ENCODE measurements at regions not wholly inside any gene's neighbourhood (a gene's known extent, or its start where the extent isn't known, plus 50 kb on each side); places are given as distances from the start of the nearest gene placed in this dataset.

DNA sequence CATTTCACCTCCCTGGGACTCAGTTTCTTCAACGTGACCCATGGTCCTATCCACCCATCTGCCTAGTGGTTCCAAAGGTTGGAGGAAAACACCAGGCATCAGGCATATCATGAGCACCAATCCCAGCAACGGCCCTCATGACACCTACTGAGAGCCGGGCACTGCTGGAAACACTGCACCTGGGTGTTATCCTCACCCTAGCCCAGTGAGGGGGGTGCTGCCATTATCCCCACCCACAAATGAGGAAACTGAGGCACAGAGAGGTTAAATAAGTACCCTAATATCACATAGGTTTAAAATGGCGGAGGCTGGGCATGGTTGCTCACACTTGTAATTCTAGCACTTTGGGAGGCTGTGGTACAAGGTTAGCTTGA, 206.9 kb downstream of the MATN1 start:
- no peak for DNase-seq (ENCODE audit: low read depth in 1 of 2, low spot score in 1 of 2)

DNA sequence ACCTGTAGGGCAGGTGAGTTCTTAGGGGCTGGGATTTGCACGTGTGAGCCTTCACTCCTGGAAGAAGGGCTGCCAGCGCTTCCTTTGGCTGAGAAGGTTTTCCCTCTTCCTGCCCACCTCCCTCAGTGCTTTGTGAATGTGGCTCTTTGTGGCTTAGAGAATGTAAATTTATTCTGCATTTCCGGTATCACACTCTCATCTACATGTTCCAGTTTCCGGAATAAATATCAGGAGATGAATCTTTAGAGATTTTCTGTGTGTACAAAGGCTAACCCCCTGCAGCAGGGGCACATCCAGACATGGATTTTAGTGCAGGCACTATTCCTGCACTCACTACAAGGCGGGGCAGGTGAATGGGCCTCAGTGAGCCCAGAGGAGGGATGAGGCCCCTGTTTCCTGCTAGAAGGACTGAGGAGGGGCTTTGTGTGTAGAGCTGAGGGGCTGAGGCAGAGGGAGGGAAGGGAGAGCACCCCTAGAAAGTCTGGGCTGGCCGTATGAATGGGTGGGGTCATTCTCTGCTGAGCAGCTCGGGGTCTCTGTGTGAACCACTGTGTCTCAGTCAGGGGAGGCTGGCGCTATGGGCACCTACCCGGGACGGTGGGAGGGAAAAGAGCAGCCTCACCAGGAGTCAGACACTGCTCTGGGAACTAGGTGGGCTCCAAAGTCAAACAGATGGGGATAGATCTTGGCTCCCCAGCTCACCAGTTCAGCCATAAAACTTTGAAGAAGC, 207.5 kb downstream of the MATN1 start:
- DNase-seq (ENCODE audit: low read depth in 1 of 2, low spot score in 1 of 2): no peak

DNA sequence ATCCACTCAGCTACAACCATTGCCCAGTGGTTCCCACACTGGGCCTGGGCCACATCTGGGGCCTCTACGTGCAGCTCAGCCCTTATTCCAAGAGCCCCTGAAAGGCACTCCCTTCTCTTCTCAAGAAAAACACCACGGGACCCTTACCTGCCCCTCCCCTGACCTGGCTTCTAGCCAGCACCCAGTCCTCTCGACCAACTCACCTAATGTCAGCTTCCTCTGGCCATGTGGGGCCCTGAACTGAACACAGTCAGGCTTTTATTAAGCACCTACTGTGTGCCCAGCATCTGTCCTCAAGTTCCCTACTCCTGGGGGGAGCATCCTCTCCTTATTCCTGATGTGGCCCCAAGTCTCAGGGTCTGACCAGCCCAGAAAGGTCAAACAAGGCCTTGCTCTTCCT, 208.4 kb downstream of the MATN1 start:
- no peak for DNase-seq (ENCODE audit: low read depth in 1 of 2, low spot score in 1 of 2)

DNA sequence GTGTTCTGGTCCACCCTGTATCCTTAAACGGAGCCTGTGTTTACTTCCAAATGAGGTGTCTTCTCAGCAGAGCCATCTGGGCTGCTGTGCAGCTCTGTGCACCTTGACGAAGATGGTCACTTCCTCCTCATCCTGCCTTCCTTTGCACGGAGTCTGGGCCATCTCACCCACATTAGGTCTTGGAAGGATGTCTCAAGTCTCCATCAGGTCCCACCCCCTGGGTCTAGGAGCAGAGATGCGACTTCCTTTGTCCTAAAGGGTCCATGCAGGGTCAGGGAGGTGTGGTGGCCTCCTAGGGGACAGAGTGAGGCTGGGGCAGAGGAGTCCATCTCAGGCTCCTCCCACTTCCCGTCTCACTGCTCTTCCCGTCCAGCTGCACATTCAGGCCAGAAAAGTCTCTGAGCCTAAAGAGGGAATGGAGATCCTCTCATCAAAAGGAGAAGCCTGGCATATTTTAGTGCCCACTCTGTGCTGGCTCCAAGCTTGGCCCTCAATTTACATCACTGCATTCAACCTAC, 209.2 kb downstream of the MATN1 start:
- DNase-seq (ENCODE audit: low read depth in 1 of 2, low spot score in 1 of 2): no peak

DNA sequence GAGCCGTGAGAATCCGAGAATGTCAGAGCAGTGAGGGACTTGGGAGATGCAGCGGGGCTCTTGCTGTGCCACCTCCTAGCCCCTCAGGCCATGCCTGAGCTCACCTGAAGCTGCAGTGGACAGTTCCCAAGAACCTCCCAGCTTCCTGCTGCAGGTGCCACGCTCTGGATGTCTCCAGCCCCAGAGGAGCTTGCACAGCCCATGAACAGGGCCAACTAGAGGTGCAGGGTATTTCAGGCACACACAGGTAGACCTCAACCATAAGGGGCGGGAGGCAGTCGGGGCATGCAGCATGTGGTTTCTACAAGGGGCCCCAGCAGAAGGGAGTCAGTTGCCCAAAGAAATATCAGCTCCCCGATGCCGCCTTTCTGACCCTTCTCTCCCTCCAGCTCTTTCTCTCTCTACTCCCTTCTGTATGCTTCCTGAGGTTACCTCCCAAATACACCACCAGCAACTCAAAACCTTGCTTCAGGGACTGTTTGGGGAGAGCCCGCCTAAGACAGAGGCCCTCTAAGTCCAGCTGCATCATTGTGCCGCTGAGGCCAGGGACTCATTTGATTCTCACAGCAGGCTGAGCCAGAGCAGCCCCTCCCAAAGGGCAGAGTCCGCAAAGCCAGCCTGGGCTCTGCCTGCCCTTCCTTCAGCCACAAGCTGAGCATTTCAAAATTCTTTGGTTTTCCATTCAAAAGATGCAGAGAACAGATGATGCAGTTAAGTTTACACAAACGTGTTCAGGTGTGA, 209.8 kb downstream of the MATN1 start:
- DNase-seq (ENCODE audit: low read depth in 1 of 2, low spot score in 1 of 2): no peak

DNA sequence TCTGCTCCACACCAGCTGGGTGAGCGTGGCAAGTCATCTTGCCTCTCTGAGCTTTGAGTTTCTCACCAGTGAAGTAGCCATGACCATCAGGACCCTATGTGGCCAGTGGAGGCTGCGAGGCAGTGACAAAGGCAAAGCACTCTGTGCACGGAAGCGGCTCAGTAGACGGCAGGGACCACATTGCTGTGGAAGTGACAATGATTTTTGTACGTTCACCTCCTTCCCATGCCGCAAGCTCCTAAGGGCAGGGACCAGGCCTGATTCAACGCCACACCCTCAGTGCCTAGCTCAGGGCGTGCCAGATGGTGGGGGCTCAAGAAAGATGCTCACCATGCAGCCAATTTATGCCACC, 210.5 kb downstream of the MATN1 start:
- no peak for DNase-seq (ENCODE audit: low read depth in 1 of 2, low spot score in 1 of 2)

DNA sequence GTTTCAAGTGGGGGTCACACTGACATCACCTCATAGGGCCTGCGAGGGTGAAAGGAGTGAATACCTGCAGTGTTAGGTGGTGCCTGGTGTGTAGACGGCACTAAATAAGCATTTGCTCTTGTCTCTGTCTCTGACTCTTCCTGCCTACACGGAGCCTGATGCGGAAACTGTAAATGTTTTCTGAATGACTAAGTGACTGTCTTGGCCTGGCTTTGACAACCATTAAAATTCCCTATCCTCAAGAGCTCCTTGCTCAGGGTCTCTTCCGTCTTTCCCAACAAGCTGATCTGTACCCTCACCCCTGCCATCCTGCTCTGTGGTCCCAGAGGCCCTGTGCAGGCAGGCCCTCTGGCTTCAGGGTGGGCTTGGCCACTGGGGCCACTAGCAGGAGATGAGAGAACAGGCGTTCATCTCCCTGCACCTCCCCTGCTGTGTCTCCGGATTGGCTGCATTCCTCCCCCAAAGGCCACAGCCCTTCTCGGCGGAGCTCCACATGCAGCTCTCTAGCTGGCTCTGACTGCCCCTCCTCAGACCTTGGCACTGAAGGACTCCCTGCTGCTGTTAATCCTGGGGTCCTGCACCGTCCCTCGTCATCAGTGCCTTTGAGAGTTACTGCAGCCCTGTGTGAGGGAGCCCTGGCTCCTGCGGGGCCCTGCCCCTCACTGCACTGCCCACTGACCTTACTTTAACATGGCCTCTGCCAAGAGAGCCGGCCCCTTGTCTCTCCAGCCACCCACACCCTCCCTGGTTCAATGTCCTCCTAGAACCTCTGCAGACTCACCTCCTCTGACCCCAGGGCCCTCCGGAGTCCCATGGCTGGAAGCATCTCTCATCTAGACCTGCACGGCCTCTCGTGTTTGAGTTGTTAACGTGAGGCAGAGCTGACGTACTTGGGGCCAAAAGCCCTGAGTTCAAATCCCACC, 211.1 kb downstream of the MATN1 start:
- no peak for DNase-seq (ENCODE audit: low read depth in 1 of 2, low spot score in 1 of 2)

DNA sequence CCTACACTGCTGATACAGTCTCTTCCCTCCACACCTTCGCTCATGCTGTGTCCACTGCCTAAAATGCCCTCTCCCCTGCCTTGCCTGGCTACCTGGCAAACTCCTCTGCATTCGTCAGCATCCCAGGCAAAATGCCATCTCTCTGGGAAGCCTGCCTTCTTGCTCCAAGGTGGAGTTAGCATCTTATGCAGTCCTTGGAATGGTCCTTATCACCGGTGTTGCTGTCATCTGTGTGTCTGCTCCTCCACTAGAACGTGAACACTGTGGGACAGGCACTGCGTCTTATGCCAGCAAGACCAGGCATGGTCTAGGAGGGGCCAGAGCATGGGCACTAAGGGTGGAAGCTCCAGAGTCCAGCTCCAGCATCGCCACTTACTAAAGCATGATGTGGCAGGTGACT, 211.8 kb downstream of the MATN1 start:
- no peak for DNase-seq (ENCODE audit: low read depth in 1 of 2, low spot score in 1 of 2)

DNA sequence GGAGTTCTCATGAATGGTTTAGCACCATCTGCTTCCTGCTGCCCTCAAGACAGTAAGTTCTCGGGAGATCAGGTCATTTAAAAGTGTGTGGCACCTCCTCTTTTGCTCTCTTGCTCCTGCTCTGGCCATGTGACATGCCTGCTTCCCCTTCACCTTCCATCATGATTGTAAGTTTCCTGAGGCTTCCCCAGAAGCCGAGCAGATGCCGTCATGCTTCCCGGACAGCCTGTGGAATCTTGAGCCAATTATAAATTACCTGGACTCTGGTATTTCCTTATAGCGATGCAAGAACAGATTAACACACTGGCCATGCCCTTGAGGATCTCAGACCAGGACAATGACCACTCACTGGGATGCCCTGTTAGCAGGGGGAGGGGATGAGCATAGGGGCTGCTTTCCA, 212.3 kb downstream of the MATN1 start:
- DNase-seq (ENCODE audit: low read depth in 1 of 2, low spot score in 1 of 2): no peak

DNA sequence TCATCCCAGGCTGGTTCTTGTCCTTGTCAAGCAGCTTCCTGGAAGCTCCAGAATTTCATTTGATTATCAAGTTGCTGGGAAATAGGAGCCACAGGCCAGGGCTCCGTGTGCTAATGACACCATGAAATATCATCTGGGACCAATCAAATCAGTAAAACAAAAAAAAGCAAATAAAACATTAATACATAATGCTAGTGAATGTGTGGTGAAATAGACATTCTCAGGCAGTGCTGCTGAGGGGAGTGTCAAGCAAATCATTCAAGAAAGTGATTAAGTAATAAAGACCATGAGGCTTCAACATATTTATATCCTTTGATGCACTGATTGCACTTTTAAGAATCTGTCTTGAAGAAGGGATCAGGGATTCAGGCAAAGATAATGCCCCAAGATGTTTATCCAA, 213.7 kb downstream of the MATN1 start:
- no peak for DNase-seq (ENCODE audit: low read depth in 1 of 2, low spot score in 1 of 2)

DNA sequence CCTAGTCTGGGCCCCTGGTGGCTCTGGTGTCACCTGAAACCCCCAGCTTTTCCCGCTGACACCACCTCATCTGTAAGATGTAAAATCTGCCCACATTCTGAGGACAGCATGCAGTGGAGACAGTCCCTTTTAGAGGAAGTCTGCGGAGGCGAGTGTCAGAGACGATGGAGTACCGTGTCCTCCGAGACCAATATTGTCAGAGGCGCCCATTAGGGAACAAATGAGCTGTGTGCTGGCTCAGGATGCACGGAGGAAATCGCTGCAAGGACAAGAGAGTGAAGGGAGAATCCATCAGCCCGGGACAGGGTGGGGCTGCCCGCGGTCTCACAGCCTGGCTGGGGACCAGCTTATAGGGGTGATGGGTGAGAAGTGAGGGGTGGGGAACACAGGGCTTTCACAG, 214.8 kb downstream of the MATN1 start:
- no peak for DNase-seq (ENCODE audit: low read depth in 1 of 2, low spot score in 1 of 2)

DNA sequence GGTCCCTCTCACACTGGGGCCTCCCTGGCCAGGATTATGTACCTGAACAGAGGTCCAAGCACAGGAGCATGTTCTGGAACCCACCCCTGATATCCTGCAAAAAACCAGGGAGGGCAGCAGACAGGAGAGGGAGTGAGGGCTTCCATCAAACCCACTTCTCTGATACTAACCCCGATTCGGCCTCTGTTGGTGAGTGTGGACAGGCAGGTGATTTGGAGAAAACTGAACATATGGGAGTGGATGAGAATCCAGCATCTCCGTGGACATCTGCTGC, 215.3 kb downstream of the MATN1 start:
- no peak for DNase-seq (ENCODE audit: low read depth in 1 of 2, low spot score in 1 of 2)

DNA sequence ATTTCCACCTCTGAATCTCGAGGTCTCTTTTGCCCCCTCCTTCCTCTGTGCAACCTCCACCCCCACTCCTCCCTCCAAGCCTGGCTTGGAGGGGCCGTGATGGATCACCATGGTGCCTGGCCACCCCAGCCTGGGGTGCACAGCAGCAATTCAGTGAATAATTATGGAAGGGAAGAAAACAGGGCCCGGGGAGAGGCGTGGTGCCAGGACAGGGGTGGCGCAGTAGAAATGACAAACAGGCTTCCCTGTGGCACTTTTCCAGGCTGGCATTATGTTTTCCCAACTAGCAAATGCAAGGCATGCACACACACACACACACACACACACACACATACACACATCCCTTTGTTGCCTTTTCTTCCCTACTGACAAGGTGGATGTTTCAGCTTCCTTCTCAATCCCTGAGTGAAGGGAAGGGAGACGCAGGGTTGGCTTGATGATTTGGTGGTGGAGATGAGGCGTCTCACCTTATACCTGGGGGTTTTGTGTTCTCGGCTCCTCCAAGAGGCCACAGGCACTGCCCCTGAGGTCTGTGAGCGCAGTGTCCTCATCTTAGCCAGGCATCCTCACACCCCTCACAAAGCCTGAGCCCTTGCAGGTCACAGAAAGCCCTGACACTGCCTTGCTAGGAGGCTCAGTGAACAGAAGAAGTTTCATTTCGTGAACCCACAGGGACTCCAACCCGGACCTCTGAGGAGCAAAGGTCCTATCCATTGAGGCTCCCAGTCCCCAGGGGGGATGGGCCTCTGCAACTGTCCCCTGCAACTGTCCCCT, 215.8 kb downstream of the MATN1 start:
- no peak for DNase-seq (ENCODE audit: low read depth in 1 of 2, low spot score in 1 of 2)

DNA sequence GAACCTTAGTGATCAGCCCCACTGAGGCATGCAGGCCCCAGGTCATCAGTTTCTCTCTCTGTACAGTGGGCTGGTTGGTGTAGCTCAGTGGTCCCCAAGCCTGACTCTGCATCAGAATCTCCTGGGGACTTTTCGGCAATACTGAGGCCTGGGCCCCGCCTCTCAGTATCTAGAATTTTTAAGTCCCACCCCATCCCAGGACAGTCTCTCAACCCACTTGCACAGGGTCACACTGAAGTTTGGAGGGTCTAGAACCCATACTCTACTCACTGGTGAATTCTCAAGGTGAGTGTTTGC, 216.4 kb downstream of the MATN1 start:
- DNase-seq (ENCODE audit: low read depth in 1 of 2, low spot score in 1 of 2): no peak

DNA sequence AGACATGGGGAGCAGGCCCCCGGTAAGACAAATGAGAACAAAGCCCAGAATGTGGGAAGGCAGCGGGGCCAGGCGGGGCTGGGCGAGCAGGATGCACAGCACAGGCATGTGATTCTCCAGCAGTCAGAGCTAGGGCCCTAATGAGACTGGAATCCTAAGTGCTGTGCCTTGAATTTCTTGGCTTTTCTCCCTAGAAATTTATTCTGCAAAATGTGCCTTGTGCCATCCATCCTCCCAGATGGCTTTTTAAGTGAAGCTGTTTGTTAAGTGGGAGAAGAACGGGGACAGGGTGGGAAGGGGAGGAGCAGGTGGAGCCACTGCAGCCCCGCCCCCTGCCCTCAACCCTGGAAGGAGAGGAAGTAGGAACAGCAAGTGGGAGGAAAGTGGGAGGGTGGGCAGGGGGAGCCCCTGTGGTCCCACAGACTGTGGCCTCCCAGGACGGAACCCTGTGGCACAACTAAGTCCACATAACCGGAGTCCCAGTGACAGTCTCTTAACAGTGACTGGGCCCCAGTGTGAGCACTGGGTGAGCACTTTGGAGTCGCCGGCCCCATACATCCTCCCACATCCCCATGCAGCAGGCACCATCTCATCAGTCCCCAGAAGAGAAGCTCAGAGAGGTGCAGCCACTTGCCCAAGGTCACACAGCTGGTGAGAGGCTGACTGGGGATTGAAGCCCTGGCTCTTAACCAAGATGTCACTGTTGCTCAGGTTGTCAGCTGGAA, 216.9 kb downstream of the MATN1 start:
- DNase-seq (ENCODE audit: low read depth in 1 of 2, low spot score in 1 of 2): no peak

DNA sequence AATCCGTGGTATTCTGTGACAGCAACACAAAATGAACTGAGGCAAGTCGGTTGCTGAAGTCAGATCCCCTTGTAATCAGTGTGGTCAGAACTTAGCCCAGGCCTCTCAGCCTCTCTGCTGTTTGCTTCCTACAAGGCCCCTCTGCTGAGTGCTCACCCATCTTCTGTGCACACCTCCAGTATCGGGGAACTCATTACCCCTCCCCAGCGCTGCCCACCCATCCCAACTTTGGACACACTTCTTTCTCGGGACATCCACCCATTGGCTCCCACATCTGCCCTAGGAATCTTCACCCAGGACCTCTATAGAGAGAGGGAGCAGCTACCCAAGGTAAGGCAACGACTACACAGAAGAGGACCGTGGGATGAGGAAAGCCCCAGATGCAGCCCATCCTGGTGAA, 217.5 kb downstream of the MATN1 start:
- no peak for DNase-seq (ENCODE audit: low read depth in 1 of 2, low spot score in 1 of 2)

DNA sequence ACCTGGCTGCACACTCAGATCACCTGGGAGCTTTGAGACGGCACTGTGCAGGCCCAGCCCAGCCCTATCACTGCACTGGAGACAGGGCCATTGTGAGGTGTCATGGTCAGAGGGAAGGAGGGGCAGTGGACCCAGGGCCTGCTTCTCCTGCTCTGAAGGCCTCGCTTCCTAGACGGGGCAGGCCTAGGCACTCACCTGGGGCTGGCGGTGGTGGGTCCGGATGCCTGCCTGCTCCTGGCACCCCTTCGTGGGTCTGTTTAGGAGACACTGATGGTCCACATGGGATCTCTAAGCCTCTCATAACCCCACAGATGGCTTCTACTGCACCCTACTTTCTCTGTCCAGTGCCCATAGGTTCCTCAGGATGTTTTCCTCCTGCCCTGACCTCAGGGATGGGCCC, 230.9 kb downstream of the MATN1 start:
- DNase-seq (ENCODE audit: low read depth in 1 of 2, low spot score in 1 of 2): no peak

DNA sequence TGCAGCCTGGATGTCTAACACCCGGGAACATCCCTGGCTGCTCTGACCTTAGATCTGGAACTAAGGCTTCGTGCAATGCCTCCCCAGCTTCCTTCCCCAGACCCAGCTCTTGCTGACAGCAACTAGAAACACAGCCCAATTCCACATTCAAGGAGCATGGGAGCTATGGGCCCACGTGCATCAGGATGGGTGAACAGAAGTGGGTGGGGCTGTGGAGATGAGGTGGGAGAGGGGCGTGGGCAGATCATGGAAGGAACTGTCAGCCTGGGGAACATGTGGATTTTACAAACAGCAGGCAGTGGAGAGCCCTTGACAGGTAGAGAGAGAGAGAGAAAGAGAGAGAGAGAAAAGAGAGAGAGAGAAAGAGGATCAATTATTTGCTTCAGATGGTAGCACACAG, 231.6 kb downstream of the MATN1 start:
- no peak for DNase-seq (ENCODE audit: low read depth in 1 of 2, low spot score in 1 of 2)

DNA sequence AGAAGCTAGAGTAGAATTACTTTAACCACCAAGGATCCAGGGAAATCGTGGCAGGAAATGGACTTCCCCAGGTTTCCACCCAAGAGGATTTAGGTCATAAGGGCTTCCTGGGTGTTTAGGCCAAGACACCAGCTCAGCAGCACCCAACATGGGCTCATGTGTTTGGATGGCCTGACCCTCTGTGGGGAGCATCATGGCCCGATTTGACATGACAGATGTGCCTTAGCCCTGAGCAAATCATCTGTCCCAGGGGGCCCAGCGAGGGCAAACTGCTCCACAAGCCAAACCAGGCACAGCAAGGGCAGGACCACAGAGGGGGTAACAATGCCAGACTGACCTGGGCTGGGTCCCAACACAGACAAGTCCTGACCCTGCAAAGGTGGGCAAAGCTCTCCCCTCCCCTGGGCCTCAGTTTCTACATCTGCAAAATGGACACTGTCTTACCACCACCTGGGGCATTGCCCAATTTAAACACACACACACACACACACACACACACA, 232.8 kb downstream of the MATN1 start:
- no peak for DNase-seq (ENCODE audit: low read depth in 1 of 2, low spot score in 1 of 2)

DNA sequence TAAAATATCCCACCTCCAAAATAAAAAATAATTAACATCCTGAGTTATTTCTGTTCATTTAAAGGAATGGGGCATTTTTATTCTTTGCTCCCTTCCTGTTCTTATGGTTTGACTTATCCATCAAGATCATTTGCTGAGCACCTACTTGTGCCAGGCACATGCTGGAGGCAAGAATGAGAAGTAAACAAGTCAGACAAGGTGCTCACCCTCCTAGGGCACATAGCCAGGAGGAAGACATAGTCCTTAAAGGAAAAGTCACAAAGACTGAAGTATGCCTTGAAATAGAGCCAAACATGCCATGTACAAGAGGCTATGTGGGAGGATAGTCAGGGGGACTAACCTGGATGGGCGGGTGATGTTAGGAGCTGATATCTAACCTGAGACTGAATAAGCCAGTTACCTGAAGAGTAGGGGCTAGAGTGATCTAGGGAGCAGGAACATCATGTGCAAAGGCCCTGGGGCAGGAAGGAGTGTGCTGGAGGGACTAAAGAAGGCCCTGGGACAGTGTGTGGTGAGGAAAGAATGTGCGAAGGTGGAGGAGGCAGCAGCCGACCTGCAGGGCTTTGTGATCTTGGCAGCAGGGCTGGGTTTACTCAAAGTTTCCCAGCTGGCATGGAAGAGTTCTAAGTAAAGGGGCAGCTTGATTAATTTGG, 233.5 kb downstream of the MATN1 start:
- no peak for DNase-seq (ENCODE audit: low read depth in 1 of 2, low spot score in 1 of 2)

All from stimulated activated CD4-positive, alpha-beta T cell treated with anti-CD3 and anti-CD28 coated beads, Interleukin-15, amount 100 ng/mL, for 1 hour (primary cell).